Upper lobe of right lung (tissue), 1 donor: ENCODE measurements at regions not wholly inside any gene's neighbourhood (a gene's known extent, or its start where the extent isn't known, plus 50 kb on each side); places are given as distances from the start of the nearest gene placed in this dataset.

Experiments used
- ATAC-seq: fragments of 200-7000 bp; cut with Tn5 transposase; one replicate; pipeline ENCODE4 v1.9.1; 2020; ENCODE audit warnings: mild to moderate bottlenecking, moderate library complexity
- DNase-seq: peaks from one replicate; pipeline ENCODE4 v3.0.0-alpha.2; 2020
- H3K27ac ChIP-seq: fragments of 200-600 bp; one replicate; pipeline ENCODE4 v1.8.0; 2022
- H3K27me3 ChIP-seq: fragments of 200-600 bp; one replicate; pipeline ENCODE4 v1.8.0; 2022; ENCODE audit warnings: mild to moderate bottlenecking
- H3K36me3 ChIP-seq: fragments of 200-600 bp; one replicate; pipeline ENCODE4 v1.8.0; 2022
- H3K4me1 ChIP-seq: fragments of 200-600 bp; one replicate; pipeline ENCODE4 v1.8.0; 2022
- H3K4me3 ChIP-seq: fragments of 200-600 bp; one replicate; pipeline ENCODE4 v1.8.0; 2022; ENCODE audit warnings: mild to moderate bottlenecking
- H3K9me3 ChIP-seq: fragments of 200-600 bp; one replicate; pipeline ENCODE4 v1.8.0; 2022
- intact Hi-C: fragments of 100-400 bp; cut with DNase I; formaldehyde crosslinking; loops from one replicate; pipeline ENCODE4 v1.11.0; 2022
- TF ChIP-seq, protein P1 (sequence below): fragments of 200-600 bp; IDR thresholded peaks from one replicate; pipeline ENCODE4 v1.8.0; 2022; ENCODE audit warnings: antibody characterized with exemption
- donor health status: DM: no; HTN: yes; CAD: no; lungs with severe emphysema.

DNA sequence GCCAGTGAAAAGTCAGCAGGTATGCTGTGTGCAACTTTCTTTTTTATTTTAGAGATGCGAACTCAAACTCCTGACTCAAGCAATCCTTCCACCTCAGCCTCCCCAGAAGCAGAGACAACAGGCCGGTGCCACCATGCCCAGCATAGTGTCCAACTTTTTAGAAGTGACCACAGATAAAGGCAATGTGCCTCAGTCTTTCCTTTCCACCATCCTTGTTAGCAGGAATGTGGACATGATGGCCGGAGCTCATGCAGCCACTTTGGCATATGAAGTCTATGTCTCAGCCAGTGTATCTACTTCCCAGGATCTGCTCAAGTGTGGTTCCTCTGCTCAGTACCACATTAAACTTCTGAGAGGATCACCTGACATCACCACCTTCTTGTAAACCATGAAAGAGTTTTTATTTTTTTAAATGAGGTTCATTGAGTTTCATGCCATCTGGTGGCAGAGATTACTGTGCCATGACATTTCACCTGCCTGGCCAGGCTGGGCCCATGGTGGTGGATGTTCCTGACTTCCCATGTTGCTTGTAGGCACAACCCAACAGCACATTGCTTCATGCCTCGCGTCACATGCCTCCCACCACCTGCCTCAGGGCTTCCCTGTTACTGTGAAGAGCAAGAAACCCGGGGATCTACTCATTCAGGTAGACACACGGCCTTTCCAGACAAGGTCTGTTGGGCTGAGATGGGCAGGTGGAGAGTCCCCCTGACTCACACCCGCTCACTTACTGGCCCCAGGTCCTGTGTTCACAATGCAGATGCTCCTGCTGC, 216.5 kb downstream of the LY86 start:
- DNase-seq (peak; percentile 73), ATAC-seq (no peak)
- Histone ChIP-seq H3K36me3 (no peaks in the 10 kb centered on the region), H3K27me3 (no peaks in the 10 kb centered on the region), H3K9me3 (no peaks in the 10 kb centered on the region), H3K4me1 (no peaks in the 10 kb centered on the region), H3K27ac (no peak overlapping the region), H3K4me3 (no peak overlapping the region)
- intact Hi-C loops, result no loop called here
- TF ChIP-seq, protein P1, sequence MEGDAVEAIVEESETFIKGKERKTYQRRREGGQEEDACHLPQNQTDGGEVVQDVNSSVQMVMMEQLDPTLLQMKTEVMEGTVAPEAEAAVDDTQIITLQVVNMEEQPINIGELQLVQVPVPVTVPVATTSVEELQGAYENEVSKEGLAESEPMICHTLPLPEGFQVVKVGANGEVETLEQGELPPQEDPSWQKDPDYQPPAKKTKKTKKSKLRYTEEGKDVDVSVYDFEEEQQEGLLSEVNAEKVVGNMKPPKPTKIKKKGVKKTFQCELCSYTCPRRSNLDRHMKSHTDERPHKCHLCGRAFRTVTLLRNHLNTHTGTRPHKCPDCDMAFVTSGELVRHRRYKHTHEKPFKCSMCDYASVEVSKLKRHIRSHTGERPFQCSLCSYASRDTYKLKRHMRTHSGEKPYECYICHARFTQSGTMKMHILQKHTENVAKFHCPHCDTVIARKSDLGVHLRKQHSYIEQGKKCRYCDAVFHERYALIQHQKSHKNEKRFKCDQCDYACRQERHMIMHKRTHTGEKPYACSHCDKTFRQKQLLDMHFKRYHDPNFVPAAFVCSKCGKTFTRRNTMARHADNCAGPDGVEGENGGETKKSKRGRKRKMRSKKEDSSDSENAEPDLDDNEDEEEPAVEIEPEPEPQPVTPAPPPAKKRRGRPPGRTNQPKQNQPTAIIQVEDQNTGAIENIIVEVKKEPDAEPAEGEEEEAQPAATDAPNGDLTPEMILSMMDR, result no peak

DNA sequence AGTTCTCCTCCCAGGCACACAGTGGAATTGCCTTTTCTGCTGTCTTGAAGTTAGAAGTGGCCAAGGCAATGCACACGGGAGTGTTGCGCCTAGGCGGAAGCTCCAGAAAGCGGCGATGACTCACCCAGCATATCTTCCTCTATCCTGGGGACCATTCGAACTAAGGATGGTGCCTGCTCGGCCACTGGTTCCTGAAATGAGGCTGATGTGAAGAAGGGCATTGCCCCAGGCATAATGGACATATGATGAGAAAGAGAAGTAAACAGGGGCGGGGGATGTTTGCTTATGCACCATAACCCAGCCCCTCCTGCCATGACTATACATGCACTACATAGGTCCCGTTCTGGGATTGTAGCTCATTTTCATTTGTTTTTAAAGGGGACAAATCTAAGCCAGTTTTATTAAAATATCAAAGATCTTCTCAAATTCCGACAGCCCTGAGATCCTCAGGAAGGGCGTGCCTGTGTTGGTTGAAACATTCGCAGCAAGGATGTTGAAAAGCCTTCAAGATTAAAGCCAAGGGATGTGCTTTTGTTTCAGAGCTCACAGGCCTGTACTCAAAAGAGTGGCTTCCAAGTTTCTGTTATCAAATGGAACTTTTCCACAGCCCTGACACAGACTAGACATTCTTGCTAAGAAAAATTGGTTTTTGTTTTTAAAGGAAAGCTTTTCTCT, 218.5 kb downstream of the LY86 start:
- Histone ChIP-seq H3K4me3 (no peak overlapping the region), H3K27ac (no peak overlapping the region), H3K4me1 (peaks cover 5% of the 10 kb centered on the region), H3K27me3 (no peaks in the 10 kb centered on the region), H3K9me3 (no peaks in the 10 kb centered on the region), H3K36me3 (no peaks in the 10 kb centered on the region)
- ATAC-seq, result peak; percentile 87
- TF ChIP-seq, protein P1, result no peak
- peak; percentile 80 for DNase-seq
- intact Hi-C loops, result no loop called here

DNA sequence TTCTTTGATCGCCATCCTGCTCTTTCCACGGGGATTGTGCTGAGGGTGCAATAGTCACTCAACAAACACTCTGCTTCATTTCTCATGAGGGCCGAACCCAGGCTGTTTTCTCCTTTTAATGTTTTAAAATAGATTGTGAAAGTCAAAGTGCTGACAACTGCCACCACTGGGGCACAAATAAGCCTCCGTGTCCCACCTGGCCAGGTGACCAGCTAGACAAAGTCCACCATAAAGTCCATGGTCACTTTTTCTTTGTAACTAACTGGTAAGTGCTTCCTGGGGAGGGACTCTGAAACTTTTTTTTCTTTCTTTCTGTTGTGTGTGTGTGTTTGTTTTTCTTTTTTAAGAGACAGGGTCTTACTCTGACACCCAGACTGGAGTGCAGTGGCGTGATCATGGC, 219.8 kb downstream of the LY86 start:
- TF ChIP-seq, protein P1, result no peak
- H3K9me3 ChIP-seq, result no peaks in the 10 kb centered on the region
- peaks cover 7% of the 10 kb centered on the region for H3K4me1 ChIP-seq
- no peaks in the 10 kb centered on the region for H3K27me3 ChIP-seq
- H3K36me3 ChIP-seq, result no peaks in the 10 kb centered on the region
- H3K27ac ChIP-seq, result no peak overlapping the region
- DNase-seq (no peak), ATAC-seq (no peak)
- H3K4me3 ChIP-seq, result no peak overlapping the region
- intact Hi-C loops, result no loop called here

DNA sequence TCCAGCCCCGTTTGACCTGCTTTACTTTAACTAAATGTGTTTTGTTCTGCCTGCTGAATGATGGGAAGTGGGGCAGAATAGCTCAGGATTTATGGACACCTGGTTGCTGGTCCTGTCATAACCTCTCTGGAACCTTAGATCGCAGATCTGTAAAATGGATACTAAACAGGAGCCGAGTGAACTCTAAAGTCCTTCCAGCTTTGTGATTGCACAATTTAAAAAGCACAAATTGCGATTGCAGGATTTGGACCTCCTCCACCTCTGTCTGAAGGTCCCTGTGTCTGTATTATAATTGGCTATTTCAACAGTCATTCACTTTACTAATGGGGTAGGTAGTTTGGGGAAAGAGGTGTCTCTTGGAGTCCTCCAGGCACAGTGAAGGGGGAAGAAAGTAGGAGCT, 220.4 kb downstream of the LY86 start:
- peaks cover 7% of the 10 kb centered on the region for H3K4me1 ChIP-seq
- intact Hi-C loops, result no loop called here
- DNase-seq (no peak), ATAC-seq (no peak)
- H3K27me3 ChIP-seq, result no peaks in the 10 kb centered on the region
- H3K36me3 ChIP-seq, result no peaks in the 10 kb centered on the region
- no peak overlapping the region for H3K4me3 ChIP-seq
- no peaks in the 10 kb centered on the region for H3K9me3 ChIP-seq
- H3K27ac ChIP-seq, result no peak overlapping the region
- TF ChIP-seq, protein P1, result no peak

DNA sequence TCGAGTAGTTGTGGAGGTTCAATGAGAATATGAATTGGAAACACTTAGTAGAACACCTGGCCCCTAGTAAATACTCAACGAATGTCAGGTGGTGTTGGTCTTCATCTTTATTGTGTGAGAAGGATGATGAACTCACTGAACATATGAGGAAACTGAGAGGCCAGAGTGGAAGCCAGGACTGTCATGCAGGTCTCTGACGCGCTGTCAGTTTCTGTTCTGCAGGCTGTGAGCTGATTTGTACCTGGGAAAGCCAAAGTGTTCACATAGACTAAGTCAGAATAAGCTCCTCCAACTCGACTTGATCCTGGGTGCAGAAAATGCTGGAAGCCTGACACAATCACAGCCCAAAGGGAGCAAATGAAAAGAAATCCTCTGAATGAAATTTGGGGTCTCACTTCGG, 222.2 kb downstream of the LY86 start:
- Histone ChIP-seq H3K27me3 (no peaks in the 10 kb centered on the region), H3K9me3 (no peaks in the 10 kb centered on the region), H3K27ac (peak overlapping the region; percentile 63), H3K4me1 (peaks cover 7% of the 10 kb centered on the region), H3K36me3 (no peaks in the 10 kb centered on the region), H3K4me3 (peak overlapping the region; percentile 51)
- DNase-seq, result no peak
- TF ChIP-seq, protein P1, result no peak
- intact Hi-C loops, result no loop called here
- no peak for ATAC-seq
